CD4-positive, alpha-beta T cell treated with Interleukin-6 at 100 ng/mL for 8 hours (primary cell): ENCODE measurements at regions not wholly inside any gene's neighbourhood (a gene's known extent, or its start where the extent isn't known, plus 50 kb on each side); places are given as distances from the start of the nearest gene placed in this dataset.
A peak's percentile ranks its signal among the peaks of the same experiment; 100 is the strongest.
"Not testable (repeated sequence)": the region's sequence is repeated elsewhere in the genome, so short reads cannot be mapped to it uniquely, and the experiment has no call there.

Experiments used
- DNase-seq: peaks from one replicate; pipeline ENCODE4 v3.0.0-alpha.2; 2020; ENCODE audit warnings: mixed read lengths, low spot score

DNA sequence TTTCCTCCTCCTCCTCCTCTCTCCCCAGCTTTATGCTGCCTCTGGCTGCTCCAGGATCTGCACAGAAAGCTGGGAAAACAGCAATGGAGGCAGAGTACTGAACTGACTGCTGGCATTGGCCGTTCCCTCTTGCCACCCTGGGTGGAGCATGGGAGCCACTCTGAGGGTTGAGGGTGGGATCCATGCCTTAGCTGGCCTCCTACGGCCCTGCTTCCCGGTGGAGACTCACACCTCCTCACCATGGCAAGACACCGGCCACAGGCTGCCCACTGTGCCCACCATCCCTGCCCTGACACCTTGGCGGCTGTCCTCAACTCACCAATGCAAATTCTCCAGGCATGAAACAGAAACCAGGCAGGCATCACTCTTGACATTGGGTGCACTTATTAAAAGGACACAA is 832.3 kb upstream of the ID2 start:
- no peak for DNase-seq

DNA sequence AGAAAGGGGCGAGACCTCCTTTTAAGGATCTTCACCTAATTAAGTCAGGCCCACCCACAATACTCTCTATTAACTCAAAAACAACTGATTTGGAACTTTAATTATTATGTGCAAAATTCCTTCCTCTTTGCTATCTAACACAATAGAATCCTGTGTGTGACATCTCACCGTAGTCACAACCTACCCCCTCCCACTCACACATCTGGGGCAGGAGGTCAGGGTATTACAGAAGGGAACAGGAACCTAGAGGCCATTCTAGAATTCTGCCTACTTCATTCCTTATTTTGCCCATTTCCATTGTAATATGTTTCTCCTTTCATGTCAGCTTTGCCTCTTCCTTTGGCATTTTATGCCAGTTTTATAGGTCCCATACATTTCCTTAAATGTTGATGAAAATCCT is 829.3 kb upstream of the ID2 start:
- no peak for DNase-seq

DNA sequence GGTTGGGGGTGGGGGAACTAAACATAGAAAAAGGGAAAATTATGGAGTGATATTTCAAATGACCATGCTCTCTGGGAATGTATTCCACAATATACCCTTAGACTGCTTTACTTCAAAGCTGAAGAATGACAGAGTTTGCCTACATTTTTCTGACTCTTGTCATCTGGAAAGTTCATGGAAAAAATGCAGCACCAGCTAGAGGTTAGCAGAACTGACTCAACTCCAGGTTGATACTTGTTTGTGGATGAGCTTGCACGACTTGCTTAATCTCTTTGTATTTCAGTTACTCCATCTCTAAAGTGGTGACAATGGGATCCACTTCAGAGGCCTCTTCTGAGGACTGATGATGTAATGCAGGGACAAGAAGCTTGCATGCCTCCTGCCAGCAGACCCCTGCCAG is 824.0 kb upstream of the ID2 start:
- no peak for DNase-seq

DNA sequence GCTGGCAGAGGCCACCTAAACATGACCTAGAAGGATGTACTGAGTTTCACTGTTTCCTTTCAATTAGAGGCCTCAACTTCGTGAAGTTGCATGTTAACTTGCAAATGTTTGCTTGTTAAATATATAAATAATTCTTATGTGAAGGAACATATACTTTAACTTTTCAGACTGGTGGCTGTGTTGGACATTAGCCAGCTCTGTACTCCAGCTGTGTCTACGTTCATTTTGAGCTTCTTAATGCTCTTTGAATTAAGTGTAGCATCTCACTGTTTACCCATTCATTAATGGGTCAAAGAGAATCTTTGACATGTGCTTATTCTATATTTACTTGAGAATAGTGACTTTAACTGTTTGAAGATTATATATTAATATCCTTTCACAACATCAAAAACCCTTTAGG is 823.2 kb upstream of the ID2 start:
- no peak for DNase-seq

DNA sequence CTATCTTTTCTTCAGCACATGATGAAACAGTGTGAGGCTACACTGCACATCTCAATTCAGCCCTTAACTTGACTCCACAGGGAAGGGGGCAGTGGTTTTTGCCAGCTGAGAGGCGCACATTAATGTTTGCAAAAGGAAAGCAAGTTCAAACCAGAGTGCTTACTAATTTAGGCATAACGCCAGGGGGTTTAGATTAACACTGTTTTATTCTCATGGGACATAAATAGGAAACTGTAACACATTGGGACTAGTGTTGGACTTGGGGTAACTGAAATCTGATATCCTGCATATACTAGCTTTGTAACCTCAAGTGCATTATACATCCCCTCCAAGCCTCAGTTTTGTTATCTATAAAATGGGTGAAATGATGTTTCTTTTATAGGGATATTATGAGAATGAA is 821.2 kb upstream of the ID2 start:
- no peak for DNase-seq

DNA sequence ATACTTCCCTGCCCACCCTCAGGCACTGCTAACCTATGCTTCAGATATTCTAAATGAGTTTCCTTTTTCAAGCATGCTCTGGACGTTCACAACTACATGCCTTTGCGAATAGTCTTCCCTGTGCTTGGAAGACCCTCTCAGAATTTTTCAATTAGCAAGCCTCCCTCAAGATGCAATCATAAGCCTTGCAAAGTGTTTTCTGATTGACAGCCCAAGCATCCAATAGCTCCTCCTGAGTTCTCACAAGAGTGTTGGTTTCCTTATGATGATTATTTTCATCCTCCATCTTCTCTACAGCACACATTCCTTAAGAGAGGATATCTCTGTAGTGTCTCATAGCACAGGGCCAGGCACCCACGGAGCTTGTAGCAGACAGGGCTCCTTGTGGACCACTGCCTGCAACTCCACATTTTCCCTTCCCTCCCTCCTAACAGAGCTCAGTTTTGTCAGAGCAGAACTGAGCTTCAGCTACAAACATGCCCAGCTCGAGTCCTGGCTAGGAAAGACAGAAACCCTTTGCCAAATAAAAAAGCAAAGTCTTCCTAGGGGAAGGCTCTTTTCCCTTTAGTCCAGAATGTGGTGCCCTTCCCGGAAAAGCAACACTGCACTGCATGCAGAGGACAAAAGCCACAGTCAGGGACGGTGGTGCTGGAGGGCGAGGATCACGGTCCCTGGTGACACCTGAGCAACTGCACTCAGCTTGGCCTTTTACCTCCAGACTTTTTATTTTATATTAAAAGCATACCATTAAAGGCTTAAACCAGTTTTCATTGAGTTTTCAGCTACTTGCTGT is 819.8 kb upstream of the ID2 start:
- DNase-seq, result no peak

DNA sequence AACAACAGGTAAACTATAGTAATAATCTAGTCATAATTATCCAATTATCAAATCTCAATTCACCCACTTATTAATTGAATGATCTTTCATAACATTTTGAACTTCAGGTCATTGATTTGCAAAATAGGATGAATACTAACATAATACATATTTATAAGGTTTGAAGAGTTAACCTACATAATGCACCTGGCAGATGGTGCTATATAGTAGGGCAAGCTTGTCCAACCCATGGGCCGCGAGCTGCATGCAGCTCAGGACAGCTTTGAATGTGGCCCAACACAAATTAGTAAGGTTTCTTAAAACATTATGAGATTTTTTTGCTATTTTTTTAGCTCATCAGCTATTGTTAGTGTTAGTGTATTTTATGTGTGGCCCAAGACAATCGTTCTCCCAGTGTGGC is 815.8 kb upstream of the ID2 start:
- no peak for DNase-seq

DNA sequence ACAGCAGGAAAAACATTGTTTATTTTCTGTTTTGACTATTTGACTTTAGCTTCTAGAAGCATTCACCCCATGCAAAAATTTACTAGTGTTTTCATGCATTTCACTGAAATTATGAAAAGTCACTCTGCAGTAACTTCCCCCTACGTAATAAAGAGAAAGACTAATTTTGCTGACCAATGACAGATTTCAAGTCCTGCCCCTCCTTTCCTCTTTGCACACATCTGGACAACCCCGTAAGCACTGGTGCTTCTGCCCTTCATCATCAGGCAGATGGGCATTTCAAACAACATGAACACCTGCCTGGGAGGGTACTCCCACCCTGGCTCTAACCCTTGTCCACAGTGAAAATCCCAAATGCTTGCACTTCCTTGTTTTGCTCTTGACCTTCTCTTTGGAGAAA is 815.0 kb upstream of the ID2 start:
- DNase-seq, result no peak

DNA sequence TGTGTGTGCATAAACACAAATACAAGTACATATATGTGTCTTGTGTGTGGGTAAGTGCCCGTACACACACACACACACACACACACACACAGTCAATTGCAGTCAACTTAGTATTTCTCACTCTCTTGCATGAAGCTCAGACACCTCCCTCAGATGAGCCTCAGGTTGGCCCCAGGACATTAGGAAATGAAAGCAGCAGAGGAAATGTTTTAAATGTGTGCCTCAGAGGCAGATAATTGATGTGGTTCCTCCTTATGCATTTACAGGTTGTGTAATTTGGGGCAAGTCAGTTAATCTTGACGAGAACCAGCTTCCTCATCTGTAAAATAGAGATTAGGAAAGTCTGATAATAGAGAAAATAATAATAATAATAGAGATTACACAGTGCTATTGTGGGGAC is 814.0 kb upstream of the ID2 start:
- DNase-seq, result peak; percentile 13

DNA sequence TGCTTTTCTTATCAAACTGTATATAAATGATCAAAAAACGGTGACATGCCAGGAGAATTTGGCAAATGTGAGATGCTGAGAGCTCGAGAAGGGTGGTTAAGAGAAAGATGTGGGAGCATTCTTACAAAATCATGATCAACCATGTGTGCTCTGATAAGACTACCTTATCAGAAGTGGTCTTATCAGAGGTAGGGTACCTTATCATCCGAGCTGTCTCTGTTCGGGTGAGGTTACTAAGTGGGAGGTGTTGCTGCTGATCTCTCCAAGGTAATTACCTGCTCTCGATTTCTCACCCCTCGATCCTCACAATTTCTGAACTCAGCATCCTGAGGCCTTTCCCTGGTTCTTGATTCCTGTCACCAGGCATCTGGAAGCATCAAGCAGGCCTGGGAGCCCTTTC is 813.0 kb upstream of the ID2 start:
- no peak for DNase-seq

DNA sequence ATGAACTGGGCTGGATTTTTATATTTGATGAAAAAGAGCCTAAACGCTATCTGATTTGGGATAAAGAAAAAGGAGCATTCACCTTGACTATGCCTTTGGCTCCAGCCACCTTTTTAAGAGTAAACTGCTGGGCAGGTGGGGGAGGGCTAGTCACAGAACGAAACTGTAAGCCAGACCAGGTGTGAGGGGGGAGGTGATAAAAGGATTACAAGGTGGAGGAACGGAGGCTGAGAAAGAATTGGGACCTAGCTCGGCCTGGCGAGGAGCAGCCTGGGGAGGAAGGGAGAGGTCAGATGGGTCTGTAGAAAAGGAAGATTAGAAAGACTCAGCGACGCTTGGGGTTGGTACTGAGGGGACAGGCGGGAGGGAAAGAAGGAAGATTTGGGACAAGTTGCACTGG is 805.4 kb upstream of the ID2 start:
- DNase-seq, result not testable (repeated sequence)

DNA sequence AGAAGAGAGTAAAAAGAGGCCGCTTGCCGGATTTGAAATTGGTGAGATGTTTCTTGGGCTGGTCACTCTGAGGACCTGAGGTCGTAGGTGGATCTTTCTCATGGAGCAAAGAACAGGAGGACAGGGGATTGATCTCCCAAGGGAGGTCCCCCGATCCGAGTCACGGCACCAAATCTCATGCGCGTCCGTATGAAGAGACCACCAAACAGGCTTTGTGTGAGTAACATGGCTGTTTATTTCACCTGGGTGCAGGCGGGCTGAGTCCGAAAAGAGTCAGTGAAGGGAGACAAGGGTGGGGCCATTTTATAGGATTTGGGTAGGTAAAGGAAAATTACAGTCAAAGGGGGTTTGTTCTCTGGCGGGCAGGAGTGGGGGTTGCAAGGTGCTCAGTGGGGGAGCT is 803.6 kb upstream of the ID2 start:
- not testable (repeated sequence) for DNase-seq

DNA sequence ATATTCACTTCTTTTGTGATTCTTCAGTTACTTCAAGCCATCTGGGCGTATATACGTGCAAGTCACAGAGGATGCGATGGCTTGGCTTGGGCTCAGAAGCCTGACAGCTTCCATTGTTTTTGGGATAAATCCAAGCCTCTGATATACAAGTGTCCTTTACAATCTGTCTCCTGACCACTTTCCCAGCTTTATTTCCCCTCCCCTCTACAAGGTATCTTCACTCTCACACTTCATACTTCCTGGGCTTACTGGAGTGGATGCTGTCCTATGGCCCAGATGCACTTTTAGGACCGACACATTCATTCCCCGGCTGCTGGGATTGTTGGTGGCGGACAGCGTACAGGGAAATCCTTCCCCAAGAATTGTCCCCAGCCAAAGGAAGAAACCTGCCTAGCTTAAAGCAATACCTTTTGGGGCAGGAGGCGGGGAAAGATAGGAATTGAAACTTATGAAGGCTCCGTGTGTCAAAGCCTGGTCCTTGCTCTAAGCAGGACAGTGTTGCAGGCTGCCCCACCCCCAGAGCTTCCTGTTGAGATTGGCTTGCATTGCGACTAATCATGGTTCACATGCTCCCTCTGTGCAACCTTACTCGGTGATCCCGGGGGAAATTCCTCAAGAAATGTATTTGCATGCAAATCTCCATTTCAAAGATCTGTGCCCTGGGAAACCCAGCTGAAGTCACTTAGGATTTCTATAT is 802.9 kb upstream of the ID2 start:
- no peak for DNase-seq

DNA sequence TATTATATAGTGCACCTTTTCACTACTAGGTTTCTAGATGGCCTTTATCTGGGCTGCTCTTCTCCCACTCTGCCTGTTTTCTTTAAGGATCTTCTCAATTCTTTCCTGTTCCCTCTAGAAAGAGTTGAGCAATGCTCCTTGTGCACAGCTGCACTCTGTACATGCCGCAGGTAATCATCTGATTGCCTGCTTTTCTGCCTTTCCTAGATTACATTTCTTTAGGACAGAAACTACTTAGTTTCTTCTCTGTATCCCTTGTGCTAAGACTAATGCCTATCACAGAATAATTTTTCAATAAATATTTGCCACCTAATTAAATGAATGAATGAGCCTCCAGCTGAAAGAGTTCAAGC is 802.4 kb upstream of the ID2 start:
- no peak for DNase-seq

DNA sequence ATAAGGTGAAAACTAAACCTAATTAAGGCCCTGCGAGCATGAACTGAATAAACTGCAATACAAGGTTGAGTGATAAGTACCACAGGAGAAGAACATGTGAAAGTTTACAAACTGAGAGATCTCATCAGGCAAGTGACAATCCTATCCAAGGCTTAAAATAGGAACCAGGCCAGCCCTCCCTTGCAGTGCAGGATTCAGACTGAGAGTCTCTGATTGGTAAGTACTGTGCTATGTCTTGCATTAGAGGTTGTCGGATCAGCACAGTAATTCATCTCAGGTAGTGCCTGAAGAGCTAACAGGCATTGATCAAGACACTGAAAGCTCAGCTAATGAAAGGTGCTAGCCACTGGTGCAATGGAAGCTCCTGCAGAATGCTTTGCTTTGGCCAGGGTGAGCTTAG is 801.7 kb upstream of the ID2 start:
- DNase-seq, result no peak

DNA sequence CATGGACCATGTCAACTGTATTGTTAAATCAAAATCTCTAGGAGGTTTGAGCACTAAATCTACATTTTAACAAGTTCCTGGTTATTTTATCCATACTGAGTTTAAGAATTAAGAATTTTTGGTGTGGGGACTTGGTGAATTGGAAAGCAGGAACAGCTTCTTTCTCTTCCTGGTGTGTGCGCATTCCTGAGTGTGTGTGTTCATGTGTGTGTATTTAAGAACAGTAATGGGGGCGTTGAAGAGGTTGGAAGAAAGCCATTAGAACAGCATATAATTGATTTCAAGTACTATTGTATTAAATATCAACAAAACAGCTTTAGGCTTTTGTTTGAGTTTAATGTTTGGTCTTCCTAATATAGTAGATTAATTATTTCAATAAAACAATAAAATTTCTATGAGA is 801.3 kb upstream of the ID2 start:
- no peak for DNase-seq

DNA sequence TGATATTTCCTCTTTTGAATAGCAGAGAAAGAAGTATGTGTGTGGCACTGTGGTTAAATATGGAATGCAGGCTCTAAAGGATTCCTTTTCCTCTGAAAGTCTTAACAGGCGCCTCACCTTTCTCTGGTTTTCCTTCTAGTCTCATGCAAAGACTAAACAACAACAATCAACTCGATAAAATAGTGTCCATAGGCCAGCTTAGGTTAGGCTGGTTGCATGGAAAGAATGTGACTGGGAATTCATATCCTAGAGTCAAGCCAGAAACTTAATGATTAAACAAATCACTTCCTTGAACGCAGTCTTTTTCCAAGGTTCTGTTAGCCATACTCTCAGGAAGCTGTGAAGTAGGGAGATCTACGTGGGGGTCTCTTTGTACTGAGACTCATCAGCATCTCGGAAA is 800.8 kb upstream of the ID2 start:
- no peak for DNase-seq

DNA sequence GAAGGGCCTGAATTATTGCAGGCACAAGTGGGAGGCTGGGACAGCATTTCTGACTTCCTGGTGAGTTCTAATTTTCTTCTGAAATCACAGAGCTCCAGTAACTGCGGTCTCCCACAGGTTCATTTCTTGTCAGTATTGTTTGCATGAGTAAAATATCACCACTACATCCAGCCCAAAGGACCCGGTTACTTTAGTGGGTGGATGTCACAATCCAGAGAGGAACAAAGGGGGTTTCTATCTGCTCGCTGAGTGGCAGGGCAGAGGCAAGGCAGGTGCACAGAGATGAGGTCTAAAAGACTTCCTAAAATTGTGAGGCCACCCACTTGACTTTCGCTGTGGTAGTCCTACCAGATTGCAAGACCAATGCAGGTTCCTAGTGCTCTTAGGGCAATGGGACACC is 800.4 kb upstream of the ID2 start:
- no peak for DNase-seq

DNA sequence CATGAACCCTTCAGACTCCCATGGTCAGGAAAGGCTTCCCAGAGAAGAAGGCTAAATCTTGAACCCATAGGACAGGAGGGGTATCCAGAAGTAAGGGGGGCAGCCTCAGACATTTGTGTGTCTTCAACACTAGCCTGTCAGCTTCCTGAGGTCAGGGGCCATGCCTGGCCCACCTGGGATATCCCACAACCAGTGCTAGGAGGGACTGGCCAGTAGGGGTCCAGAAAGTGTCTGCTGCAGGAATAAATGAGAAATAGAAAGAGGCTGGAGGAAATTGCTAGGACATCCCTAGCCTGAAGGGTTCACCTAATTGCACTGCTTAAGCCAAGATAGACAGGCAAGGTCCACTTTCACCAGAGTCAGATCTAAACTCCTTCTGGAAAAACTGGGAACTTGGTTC is 799.6 kb upstream of the ID2 start:
- no peak for DNase-seq

DNA sequence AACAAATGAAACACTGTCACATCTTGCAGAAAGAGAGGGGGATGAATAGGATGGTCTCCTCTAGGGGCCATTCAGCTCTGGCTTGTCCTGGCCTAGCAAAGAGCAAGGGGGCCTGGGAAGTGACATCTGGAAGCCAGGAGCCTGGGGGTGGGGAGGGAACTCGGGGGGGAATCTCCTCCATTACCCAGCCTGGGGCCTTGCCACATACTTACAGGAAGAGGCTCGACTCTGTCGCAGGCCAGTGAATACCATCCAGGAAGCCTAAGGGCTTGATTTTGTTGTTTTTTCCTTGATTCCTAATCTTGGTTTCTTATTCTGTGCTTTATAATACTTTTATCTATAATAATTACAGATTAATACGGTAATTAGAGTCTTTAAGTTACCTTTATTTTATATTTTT is 797.5 kb upstream of the ID2 start:
- DNase-seq, result no peak

DNA sequence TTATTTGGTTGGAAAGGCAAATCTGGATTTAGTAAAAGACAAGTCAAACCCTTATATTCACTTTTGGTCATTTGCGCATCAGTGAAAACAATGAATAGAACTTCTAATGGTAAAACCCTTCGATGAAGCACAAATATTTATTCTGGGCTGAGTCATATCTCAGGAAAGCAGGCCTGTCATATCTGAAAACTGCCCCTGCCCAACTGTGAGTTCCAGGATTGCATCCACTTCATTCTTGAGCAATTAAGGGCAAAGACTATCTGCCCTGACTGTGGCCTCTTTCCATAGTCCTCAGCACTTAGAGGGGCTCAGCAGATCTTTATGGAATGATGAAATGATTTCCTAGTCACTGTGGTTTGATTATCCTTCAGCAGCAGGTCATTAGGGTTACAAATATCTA is 795.2 kb upstream of the ID2 start:
- DNase-seq, result no peak

DNA sequence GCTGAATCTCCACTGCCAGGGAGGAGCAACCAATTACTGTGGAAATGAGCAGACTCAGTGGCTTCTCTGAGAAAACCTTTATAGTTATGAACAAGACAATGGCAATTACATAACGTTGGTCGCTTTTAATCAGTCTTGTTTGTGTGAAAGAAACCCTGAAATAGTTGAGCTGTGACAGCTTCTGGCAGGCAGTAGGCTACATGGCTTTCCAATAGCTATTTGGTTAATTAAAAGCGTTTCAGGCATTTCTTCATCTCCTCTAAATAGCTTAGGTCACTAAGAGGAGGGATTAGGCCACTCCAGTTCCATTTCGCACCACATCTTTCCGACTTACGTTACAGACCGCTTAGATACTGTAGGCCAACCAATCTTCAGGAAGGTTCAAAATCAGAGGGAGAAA is 794.4 kb upstream of the ID2 start:
- DNase-seq, result no peak

DNA sequence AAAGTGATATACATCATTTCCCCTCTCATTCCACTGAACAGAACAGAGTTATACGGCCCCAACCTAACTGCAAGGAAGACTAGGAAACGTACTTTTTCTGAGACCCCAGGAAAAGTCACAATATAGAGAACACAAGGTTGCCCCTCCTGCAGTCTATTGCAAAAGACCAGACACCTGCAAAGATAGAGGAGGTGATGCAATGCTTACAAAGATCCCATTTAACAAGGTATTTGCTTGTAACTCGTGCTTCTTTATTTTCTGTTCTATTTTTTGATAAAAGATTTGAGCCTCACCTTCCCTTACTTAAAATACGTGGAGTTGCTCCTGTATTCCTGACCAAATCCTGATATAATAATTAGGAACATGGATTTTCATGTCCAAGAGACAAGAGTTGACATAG is 793.0 kb upstream of the ID2 start:
- DNase-seq, result no peak

DNA sequence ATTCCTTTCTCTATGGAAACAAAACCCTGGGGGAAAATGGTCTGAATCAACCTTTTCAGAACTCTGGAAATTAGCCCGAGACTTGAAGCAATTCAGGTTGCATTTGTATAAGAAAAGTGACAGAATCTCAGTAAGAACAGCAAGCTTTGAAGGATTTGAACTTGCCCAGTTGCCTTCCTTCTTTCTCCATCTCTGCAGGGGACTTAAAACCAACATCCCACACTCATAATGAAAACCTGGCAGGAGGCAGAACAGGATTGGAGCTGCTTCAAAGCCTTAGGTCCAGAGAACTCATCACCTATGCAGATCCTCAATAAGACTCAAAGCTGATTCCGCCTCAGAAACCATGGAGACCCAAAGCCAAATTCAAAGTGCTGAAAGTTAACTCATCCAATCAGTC is 790.5 kb upstream of the ID2 start:
- DNase-seq, result no peak
